ENCODE measurements at regions not wholly inside any gene's neighbourhood (a gene's known extent, or its start where the extent isn't known, plus 50 kb on each side); places are given as distances from the start of the nearest gene placed in this dataset.

DNA sequence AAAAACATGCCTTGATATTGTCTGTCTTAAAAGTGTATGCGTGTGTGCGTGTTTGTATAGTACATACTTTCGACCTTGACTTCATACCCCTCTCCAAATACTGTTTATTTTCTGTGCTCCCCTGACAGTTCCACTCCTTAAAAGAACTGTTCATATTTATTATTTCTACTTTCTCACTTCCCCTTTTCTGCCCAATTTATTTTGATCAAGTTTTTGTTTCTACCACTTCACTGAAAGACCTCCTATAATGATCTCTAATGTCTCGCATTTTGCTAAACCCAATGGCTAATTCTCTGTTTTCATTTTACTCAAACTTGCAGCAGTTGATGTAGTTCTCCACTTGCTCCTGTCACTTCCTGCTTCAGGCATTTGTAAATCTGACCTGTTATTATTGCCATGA, 426.1 kb upstream of the KLF12 start:
- Histone ChIP-seq H3K79me2 (ENCODE audit: insufficient read depth, low read length) (no peaks in the 10 kb centered on the region), H3K4me3 (replicated peaks in 1 of 3; ENCODE audit: low read depth in 2 of 3, low read length in 3 of 3) (no peak overlapping the region), H3K9ac (ENCODE audit: insufficient read depth, low read length, poor library complexity, severe bottlenecking) (no peak overlapping the region), H4K20me1 (ENCODE audit: insufficient read depth, low read length) (no peaks in the 10 kb centered on the region), H3K9me3 (replicated peaks in 1 of 2; ENCODE audit: control insufficient read depth in 1 of 2, insufficient read depth in 1 of 2, low read length in 2 of 2) (peaks cover 0 to 5% of the 10 kb centered on the region in 2 donors), H3K27me3 (ENCODE audit: control insufficient read depth in 2 of 2, insufficient read depth in 2 of 2, low read length in 2 of 2) (no peaks in the 10 kb centered on the region), H3K27ac (ENCODE audit: low read depth in 1 of 2, low read length in 2 of 2) (no peak overlapping the region), H3K4me1 (ENCODE audit: control insufficient read depth in 1 of 2, insufficient read depth in 2 of 2, low read length in 2 of 2) (no peaks in the 10 kb centered on the region), H3K36me3 (replicated peaks in 1 of 2; ENCODE audit: control insufficient read depth in 1 of 2, insufficient read depth in 2 of 2, low read length in 2 of 2) (no peaks in the 10 kb centered on the region), H2AFZ (ENCODE audit: insufficient read depth, low read depth, low read length, poor library complexity, severe bottlenecking) (no peak overlapping the region), H3K4me2 (replicated peaks; ENCODE audit: extremely low read depth, low read length, poor library complexity, severe bottlenecking) (no peak overlapping the region)
- Mint-ChIP-seq H3K36me3 (no peaks in the 10 kb centered on the region), H3K4me3 (no peak overlapping the region), H3K4me1 (no peaks in the 10 kb centered on the region), H3K27ac (no peak overlapping the region), H3K9me3 (peaks cover 2 to 15% (median 6%) of the 10 kb centered on the region in 7 donors), H3K27me3 (ENCODE audit: low read depth in 3 of 3) (no peaks in the 10 kb centered on the region)
- 90% methylated on average over 1 of the region's 4 CpGs for WGBS (ENCODE audit: insufficient coverage)
- DNase-seq = no peak
- TF ChIP-seq, protein P1, sequence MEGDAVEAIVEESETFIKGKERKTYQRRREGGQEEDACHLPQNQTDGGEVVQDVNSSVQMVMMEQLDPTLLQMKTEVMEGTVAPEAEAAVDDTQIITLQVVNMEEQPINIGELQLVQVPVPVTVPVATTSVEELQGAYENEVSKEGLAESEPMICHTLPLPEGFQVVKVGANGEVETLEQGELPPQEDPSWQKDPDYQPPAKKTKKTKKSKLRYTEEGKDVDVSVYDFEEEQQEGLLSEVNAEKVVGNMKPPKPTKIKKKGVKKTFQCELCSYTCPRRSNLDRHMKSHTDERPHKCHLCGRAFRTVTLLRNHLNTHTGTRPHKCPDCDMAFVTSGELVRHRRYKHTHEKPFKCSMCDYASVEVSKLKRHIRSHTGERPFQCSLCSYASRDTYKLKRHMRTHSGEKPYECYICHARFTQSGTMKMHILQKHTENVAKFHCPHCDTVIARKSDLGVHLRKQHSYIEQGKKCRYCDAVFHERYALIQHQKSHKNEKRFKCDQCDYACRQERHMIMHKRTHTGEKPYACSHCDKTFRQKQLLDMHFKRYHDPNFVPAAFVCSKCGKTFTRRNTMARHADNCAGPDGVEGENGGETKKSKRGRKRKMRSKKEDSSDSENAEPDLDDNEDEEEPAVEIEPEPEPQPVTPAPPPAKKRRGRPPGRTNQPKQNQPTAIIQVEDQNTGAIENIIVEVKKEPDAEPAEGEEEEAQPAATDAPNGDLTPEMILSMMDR (IDR thresholded peaks at IDR 0.05) = no peak
- intact Hi-C loops (cut with micrococcal nuclease) = no loop called here

DNA sequence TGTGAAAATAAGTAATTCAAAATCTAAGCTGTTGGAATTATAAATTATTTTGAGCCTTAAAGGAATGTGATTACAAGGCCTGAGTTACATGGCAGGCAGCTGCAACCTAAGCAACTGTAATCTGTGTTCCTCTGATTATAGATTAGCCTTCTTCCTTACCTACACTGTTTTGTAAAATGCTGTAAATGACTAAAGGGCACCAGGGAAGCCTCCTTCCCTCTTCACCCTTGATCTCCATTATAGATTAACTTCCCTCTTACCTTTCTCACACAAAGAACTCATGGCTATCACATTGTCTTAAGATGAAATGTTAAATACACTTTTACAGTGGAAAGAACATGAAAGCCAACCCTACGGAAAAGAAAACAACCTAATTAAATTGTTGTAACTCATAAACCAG, 423.7 kb upstream of the KLF12 start:
- TF ChIP-seq, protein P1 (IDR thresholded peaks at IDR 0.05) = no peak
- DNase-seq = no peak
- H3K4me1 ChIP-seq (ENCODE audit: control insufficient read depth in 1 of 2, insufficient read depth in 2 of 2, low read length in 2 of 2) = no peaks in the 10 kb centered on the region
- H3K27me3 ChIP-seq (ENCODE audit: control insufficient read depth in 2 of 2, insufficient read depth in 2 of 2, low read length in 2 of 2) = no peaks in the 10 kb centered on the region
- no peak overlapping the region for H3K4me2 ChIP-seq (replicated peaks; ENCODE audit: extremely low read depth, low read length, poor library complexity, severe bottlenecking)
- no peak overlapping the region for H3K27ac ChIP-seq (ENCODE audit: low read depth in 1 of 2, low read length in 2 of 2)
- H2AFZ ChIP-seq (ENCODE audit: insufficient read depth, low read depth, low read length, poor library complexity, severe bottlenecking) = no peak overlapping the region
- Mint-ChIP-seq H3K4me1 (no peaks in the 10 kb centered on the region), H3K4me3 (no peak overlapping the region), H3K27ac (no peak overlapping the region), H3K9me3 (peaks cover 3 to 16% (median 6%) of the 10 kb centered on the region in 7 donors), H3K27me3 (ENCODE audit: low read depth in 3 of 3) (no peaks in the 10 kb centered on the region), H3K36me3 (no peaks in the 10 kb centered on the region)
- no peaks in the 10 kb centered on the region for H3K36me3 ChIP-seq (replicated peaks in 1 of 2; ENCODE audit: control insufficient read depth in 1 of 2, insufficient read depth in 2 of 2, low read length in 2 of 2)
- H3K9ac ChIP-seq (ENCODE audit: insufficient read depth, low read length, poor library complexity, severe bottlenecking) = no peak overlapping the region
- no CpG with 5 or more reads among the region's 1 CpG for WGBS (ENCODE audit: insufficient coverage)
- H3K9me3 ChIP-seq (replicated peaks in 1 of 2; ENCODE audit: control insufficient read depth in 1 of 2, insufficient read depth in 1 of 2, low read length in 2 of 2) = no peaks in the 10 kb centered on the region
- no peaks in the 10 kb centered on the region for H3K79me2 ChIP-seq (ENCODE audit: insufficient read depth, low read length)
- no peak overlapping the region for H3K4me3 ChIP-seq (replicated peaks in 1 of 3; ENCODE audit: low read depth in 2 of 3, low read length in 3 of 3)
- intact Hi-C loops (cut with micrococcal nuclease) = no loop called here
- H4K20me1 ChIP-seq (ENCODE audit: insufficient read depth, low read length) = no peaks in the 10 kb centered on the region

Measured in CD14-positive monocyte (primary cell).